Right forelimb (tissue), 1 donor: ENCODE measurements at regions not wholly inside any gene's neighbourhood (a gene's known extent, or its start where the extent isn't known, plus 50 kb on each side); places are given as distances from the start of the nearest gene placed in this dataset.

Source experiments
- DNase-seq: peaks from one replicate; pipeline ENCODE4 v3.0.0-alpha.2; 2018

- no peak for DNase-seq
Observed at GRCh38 chr18:10182009-10182624, 268.3 kb downstream of the VAPA start.

GRCh38 chr18:10184776-10185175 is 269.7 kb upstream of the APCDD1 start:
- DNase-seq: no peak

GRCh38 chr18:10188971-10189810 is 265.2 kb upstream of the APCDD1 start:
- no peak for DNase-seq

- no peak for DNase-seq
Observed at GRCh38 chr18:10190564-10190963, 263.9 kb upstream of the APCDD1 start.

GRCh38 chr18:10193444-10193843 is 261.0 kb upstream of the APCDD1 start:
- no peak for DNase-seq

GRCh38 chr18:10194592-10194991 is 259.8 kb upstream of the APCDD1 start:
- DNase-seq: no peak

- no peak for DNase-seq
Observed at GRCh38 chr18:10195529-10195928, 258.9 kb upstream of the APCDD1 start.

- DNase-seq: no peak
Observed at GRCh38 chr18:10197097-10197496, 257.3 kb upstream of the APCDD1 start.

GRCh38 chr18:10201226-10201625 is 253.2 kb upstream of the APCDD1 start:
- no peak for DNase-seq

GRCh38 chr18:10201659-10202058 is 252.8 kb upstream of the APCDD1 start:
- no peak for DNase-seq

- no peak for DNase-seq
Observed at GRCh38 chr18:10202845-10203321, 251.6 kb upstream of the APCDD1 start.

GRCh38 chr18:10205151-10205550 is 249.3 kb upstream of the APCDD1 start:
- no peak for DNase-seq

GRCh38 chr18:10207682-10208345 is 246.6 kb upstream of the APCDD1 start:
- no peak for DNase-seq

- DNase-seq: no peak
Observed at GRCh38 chr18:10209302-10209701, 245.1 kb upstream of the APCDD1 start.

GRCh38 chr18:10210057-10210633 is 244.3 kb upstream of the APCDD1 start:
- DNase-seq: no peak

GRCh38 chr18:10213526-10213925 is 240.9 kb upstream of the APCDD1 start:
- no peak for DNase-seq

GRCh38 chr18:10215446-10215845 is 239.0 kb upstream of the APCDD1 start:
- no peak for DNase-seq

GRCh38 chr18:10216791-10217190 is 237.6 kb upstream of the APCDD1 start:
- DNase-seq: no peak

GRCh38 chr18:10217211-10217610 is 237.2 kb upstream of the APCDD1 start:
- DNase-seq: no peak

- DNase-seq: no peak
Observed at GRCh38 chr18:10225300-10225699, 229.1 kb upstream of the APCDD1 start.

- DNase-seq: no peak
Observed at GRCh38 chr18:10226971-10227370, 227.5 kb upstream of the APCDD1 start.

- no peak for DNase-seq
Observed at GRCh38 chr18:10228326-10228725, 226.1 kb upstream of the APCDD1 start.

GRCh38 chr18:10229458-10229857 is 225.0 kb upstream of the APCDD1 start:
- DNase-seq: no peak
